ENCODE measurements at regions not wholly inside any gene's neighbourhood (a gene's known extent, or its start where the extent isn't known, plus 50 kb on each side); places are given as distances from the start of the nearest gene placed in this dataset.

DNA sequence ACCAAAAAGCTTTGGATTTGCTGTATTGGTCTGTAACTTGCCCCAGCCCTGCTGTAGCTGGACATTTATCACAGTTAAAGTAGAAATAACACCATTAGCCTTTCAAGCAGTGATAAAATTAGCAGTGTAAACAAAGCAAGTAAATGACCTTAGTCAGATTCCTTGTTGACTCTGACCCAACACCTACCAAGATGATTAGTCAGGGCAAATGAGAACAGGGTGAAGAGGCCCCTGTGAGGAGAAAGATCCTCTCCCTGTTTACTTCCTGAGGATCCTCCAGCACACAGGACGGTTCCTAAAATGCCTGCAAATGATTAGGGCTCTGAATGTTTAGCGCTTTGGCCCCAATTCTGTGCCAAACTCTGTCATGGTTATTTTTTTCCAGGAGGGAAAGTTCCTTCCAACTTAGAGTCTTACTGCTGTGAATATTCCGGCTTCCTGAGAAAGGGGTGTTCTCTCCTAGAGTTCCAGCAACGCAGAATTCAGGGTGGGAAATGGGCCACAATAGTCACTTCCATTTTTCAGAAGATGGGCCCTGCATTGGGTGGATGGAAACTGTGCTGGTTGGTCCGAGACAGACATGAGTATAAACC is 259.0 kb upstream of the MYOCD start:
- no peaks in the 10 kb centered on the region for H3K27me3 ChIP-seq
- WGBS = 55% methylated on average over 5 of the region's 5 CpGs
- DNase-seq (ENCODE audit: low spot score in 2 of 2) = no peak
- no peaks in the 10 kb centered on the region for H3K4me1 ChIP-seq
- H3K36me3 ChIP-seq = no peaks in the 10 kb centered on the region
- H3K9me3 ChIP-seq = no peaks in the 10 kb centered on the region
- no peak overlapping the region for H3K27ac ChIP-seq
- no peak for TF ChIP-seq EP300 (IDR thresholded peaks at IDR 0.05)
- no peak for TF ChIP-seq POLR2A (IDR thresholded peaks at IDR 0.05)
- no peak for TF ChIP-seq POLR2AphosphoS5 (IDR thresholded peaks at IDR 0.05)
- TF ChIP-seq, protein P1, sequence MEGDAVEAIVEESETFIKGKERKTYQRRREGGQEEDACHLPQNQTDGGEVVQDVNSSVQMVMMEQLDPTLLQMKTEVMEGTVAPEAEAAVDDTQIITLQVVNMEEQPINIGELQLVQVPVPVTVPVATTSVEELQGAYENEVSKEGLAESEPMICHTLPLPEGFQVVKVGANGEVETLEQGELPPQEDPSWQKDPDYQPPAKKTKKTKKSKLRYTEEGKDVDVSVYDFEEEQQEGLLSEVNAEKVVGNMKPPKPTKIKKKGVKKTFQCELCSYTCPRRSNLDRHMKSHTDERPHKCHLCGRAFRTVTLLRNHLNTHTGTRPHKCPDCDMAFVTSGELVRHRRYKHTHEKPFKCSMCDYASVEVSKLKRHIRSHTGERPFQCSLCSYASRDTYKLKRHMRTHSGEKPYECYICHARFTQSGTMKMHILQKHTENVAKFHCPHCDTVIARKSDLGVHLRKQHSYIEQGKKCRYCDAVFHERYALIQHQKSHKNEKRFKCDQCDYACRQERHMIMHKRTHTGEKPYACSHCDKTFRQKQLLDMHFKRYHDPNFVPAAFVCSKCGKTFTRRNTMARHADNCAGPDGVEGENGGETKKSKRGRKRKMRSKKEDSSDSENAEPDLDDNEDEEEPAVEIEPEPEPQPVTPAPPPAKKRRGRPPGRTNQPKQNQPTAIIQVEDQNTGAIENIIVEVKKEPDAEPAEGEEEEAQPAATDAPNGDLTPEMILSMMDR (IDR thresholded peaks at IDR 0.05) = no peak
- H3K4me3 ChIP-seq = no peak overlapping the region

DNA sequence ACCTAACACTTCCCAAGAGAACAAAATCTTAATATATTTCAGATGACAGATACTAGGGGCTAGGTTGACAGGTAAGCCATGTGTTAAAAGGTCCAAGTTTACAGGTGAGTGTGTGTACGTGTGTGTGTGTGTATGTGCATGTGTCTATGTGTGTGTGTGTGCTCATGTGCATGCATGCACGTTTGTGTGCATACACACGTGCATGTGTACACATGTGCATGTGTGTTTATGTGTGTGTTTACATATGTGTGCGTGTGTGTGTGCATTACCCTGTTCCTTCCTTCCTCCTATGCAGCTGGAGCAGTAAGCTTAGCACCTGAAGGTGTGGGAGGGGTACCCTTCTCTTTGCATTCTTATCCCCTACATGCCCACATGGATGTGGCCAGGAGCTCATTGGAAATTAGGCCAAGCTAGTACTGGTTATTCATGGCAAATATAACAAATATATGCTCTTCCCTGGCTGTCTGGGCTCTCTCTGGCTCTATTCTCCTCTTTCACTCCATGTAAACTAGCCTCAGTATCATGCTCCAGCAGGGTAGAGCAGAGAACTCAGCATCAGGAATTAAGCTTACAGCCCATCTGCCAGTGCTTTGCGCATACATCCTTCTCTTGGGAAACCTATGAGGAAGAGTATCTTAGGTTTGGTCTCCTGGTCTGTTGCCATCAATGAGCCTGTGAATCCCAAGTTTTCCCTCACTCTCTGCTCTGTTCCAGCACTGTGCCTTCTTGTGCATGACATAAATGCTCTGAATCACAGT is 258.0 kb upstream of the MYOCD start:
- no peak overlapping the region for H3K27ac ChIP-seq
- TF ChIP-seq POLR2AphosphoS5 (IDR thresholded peaks at IDR 0.05) (no peak), EP300 (IDR thresholded peaks at IDR 0.05) (no peak), POLR2A (IDR thresholded peaks at IDR 0.05) (no peak)
- TF ChIP-seq, protein P1 (IDR thresholded peaks at IDR 0.05) = no peak
- 82% methylated on average over 5 of the region's 5 CpGs for WGBS
- H3K4me1 ChIP-seq = no peaks in the 10 kb centered on the region
- H3K36me3 ChIP-seq = no peaks in the 10 kb centered on the region
- DNase-seq (ENCODE audit: low spot score in 2 of 2) = no peak
- no peak overlapping the region for H3K4me3 ChIP-seq
- H3K9me3 ChIP-seq = no peaks in the 10 kb centered on the region
- no peaks in the 10 kb centered on the region for H3K27me3 ChIP-seq

DNA sequence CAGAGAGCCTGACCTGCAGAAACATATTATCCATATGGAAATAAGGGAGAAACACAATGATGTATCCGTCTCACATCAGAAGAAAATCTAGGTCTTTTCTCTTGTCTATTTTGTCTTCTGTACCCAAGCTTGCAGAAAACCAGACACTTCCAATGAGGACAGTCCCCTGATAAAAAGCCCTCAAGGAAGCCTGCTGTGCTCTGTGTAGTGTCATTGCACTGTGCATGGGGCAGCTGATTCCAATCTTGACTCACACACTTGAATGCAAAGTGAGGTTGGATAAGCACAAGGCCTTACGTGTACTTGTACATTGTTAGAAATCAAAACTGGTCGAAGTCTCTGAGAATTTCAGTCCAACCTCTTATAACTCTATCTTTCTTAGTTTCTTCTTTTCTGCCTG is 256.6 kb upstream of the MYOCD start:
- Histone ChIP-seq H3K4me3 (no peak overlapping the region), H3K4me1 (no peaks in the 10 kb centered on the region), H3K27me3 (no peaks in the 10 kb centered on the region), H3K36me3 (no peaks in the 10 kb centered on the region), H3K9me3 (no peaks in the 10 kb centered on the region), H3K27ac (no peak overlapping the region)
- WGBS = 90% methylated on average over 3 of the region's 3 CpGs
- TF ChIP-seq POLR2AphosphoS5 (IDR thresholded peaks at IDR 0.05) = no peak
- TF ChIP-seq, protein P1 (IDR thresholded peaks at IDR 0.05) = no peak
- DNase-seq (ENCODE audit: low spot score in 2 of 2) = no peak

DNA sequence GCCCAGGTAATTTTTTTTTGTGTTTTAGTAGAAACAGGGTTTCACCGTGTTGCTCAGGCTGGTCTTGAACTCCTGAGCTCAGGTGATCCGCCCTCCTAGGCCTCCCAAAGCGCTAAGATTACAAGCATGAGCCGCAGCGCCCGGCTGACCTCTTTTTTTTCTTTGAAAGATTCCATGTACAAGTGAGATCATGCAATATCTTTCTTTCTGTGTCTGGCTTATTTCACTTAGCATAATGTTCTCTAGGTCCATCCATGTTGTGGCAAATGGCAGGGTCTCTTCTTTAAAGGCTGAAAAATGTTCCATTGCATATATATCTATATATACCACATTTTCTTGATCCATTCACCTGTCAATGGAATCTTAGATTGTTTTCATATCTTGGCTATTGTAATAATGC is 255.0 kb upstream of the MYOCD start:
- Histone ChIP-seq H3K4me3 (no peak overlapping the region), H3K4me1 (no peaks in the 10 kb centered on the region), H3K27me3 (no peaks in the 10 kb centered on the region), H3K27ac (no peak overlapping the region), H3K9me3 (no peaks in the 10 kb centered on the region), H3K36me3 (no peaks in the 10 kb centered on the region)
- no peak for TF ChIP-seq EP300 (IDR thresholded peaks at IDR 0.05)
- TF ChIP-seq, protein P1 (IDR thresholded peaks at IDR 0.05) = no peak
- TF ChIP-seq POLR2AphosphoS5 (IDR thresholded peaks at IDR 0.05) = no peak
- no peak for TF ChIP-seq POLR2A (IDR thresholded peaks at IDR 0.05)
- DNase-seq (ENCODE audit: low spot score in 2 of 2) = no peak
- WGBS = 91% methylated on average over 6 of the region's 6 CpGs

DNA sequence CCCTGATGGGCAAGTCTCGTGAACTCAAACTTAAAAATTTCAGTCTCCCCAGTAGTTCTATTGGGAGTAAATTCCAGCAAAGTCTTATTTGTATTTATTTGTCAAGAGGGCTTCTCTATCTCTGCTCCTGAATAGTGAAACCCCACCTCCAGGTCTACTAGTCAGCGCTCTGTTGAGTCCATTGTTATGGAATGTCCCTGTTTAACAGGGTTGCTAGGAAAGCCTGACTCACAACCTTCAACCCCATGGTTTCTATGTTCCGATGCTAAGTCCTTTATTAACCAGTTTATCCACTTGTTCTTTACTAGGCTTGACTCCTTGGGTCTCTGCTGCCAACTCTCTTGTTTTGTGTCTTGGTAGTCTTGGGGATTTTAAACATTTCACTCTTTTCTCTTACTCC is 250.7 kb upstream of the MYOCD start:
- H3K36me3 ChIP-seq = no peaks in the 10 kb centered on the region
- no peak for TF ChIP-seq POLR2A (IDR thresholded peaks at IDR 0.05)
- DNase-seq (ENCODE audit: low spot score in 2 of 2) = no peak
- H3K27me3 ChIP-seq = no peaks in the 10 kb centered on the region
- no peak overlapping the region for H3K27ac ChIP-seq
- H3K4me3 ChIP-seq = no peak overlapping the region
- no peaks in the 10 kb centered on the region for H3K4me1 ChIP-seq
- H3K9me3 ChIP-seq = no peaks in the 10 kb centered on the region
- 66% methylated on average over 3 of the region's 3 CpGs for WGBS

Measured in suprapubic skin (tissue), 4 donors.